HEK293 (cell line): ENCODE measurements at regions not wholly inside any gene's neighbourhood (a gene's known extent, or its start where the extent isn't known, plus 50 kb on each side); places are given as distances from the start of the nearest gene placed in this dataset.

Experiments
- CTCF ChIP-seq: fragments of 450-650 bp; formaldehyde crosslinking; IDR thresholded peaks from 2 replicates; pipeline ENCODE4 v1.5.1; 2016; ENCODE audit warnings: missing biosample characterization, missing genetic modification characterization
- PRDM10 ChIP-seq: fragments of 450-650 bp; formaldehyde crosslinking; IDR thresholded peaks from 2 replicates; pipeline ENCODE4 v1.5.1; 2016; ENCODE audit warnings: missing biosample characterization, missing genetic modification characterization
- SETDB1 ChIP-seq: IDR thresholded peaks from one replicate; pipeline ENCODE4 v1.6.1; 2017; ENCODE audit warnings: mild to moderate bottlenecking, low read length, moderate library complexity, mixed read lengths; ENCODE audit not compliant: insufficient read length
- TCF7L2 ChIP-seq: IDR thresholded peaks from 2 replicates; pipeline ENCODE4 v1.6.1; 2011; ENCODE audit warnings: low read depth, mild to moderate bottlenecking, inconsistent platforms, low read length, moderate library complexity, borderline replicate concordance
- ZBTB8A ChIP-seq: fragments of 450-650 bp; formaldehyde crosslinking; IDR thresholded peaks from 2 replicates; pipeline ENCODE4 v1.5.1; 2016; ENCODE audit warnings: missing biosample characterization, missing genetic modification characterization
- ZNF174 ChIP-seq: fragments of 450-650 bp; formaldehyde crosslinking; IDR thresholded peaks from 2 replicates; pipeline ENCODE4 v1.5.0; 2017; ENCODE audit warnings: missing biosample characterization, mild to moderate bottlenecking, missing genetic modification characterization
- ZNF580 ChIP-seq: fragments of 450-650 bp; formaldehyde crosslinking; IDR thresholded peaks from 2 replicates; pipeline ENCODE4 v1.5.1; 2016; ENCODE audit warnings: missing biosample characterization, missing genetic modification characterization

- TF ChIP-seq CTCF (tag by site-specific recombination) = no peak
- no peak for TF ChIP-seq TCF7L2
- TF ChIP-seq SETDB1 = no peak
- no peak for TF ChIP-seq ZNF580
- no peak for TF ChIP-seq PRDM10 (tag by site-specific recombination)
- no peak for TF ChIP-seq ZNF174
- TF ChIP-seq ZBTB8A = no peak
Measured at GRCh38 chr5:101580591-101580990, 677.5 kb upstream of the ST8SIA4 start.
